ENCODE measurements at regions not wholly inside any gene's neighbourhood (a gene's known extent, or its start where the extent isn't known, plus 50 kb on each side); places are given as distances from the start of the nearest gene placed in this dataset.

GRCh38 chr6:120960761-120961160 is 373.5 kb downstream of the TBC1D32 start:
- Histone ChIP-seq H2AK5ac (ENCODE audit: low read depth, low read length) (no peak overlapping the region), H3K79me1 (ENCODE audit: low read depth, low read length) (no peaks in the 10 kb centered on the region), H3K23me2 (ENCODE audit: low read depth, low read length) (no peaks in the 10 kb centered on the region), H3K79me2 (ENCODE audit: control insufficient read depth in 1 of 2, insufficient read depth in 2 of 2, low read length in 2 of 2) (no peaks in the 10 kb centered on the region), H3K4ac (replicated peaks; ENCODE audit: insufficient read length, low read depth, low read length) (no peak overlapping the region), H3K27me3 (replicated peaks in 1 of 4; ENCODE audit: control insufficient read depth in 3 of 4, extremely low read depth in 1 of 4, insufficient read depth in 3 of 4, low read length in 3 of 4) (no peaks in the 10 kb centered on the region), H3K4me1 (replicated peaks in 1 of 4; ENCODE audit: control insufficient read depth in 3 of 4, insufficient read depth in 4 of 4, low read length in 3 of 4) (no peaks in the 10 kb centered on the region), H2BK20ac (ENCODE audit: low read length) (no peak overlapping the region), H3K27ac (ENCODE audit: low read depth, low read length) (no peak overlapping the region), H3K4me2 (ENCODE audit: insufficient read depth in 1 of 2, low read depth in 2 of 2, low read length in 2 of 2) (no peak overlapping the region), H3K9me3 (ENCODE audit: insufficient read depth in 2 of 2, low read depth in 1 of 2, low read length in 1 of 2) (no peaks in the 10 kb centered on the region), H3K23ac (ENCODE audit: insufficient read length) (no peak overlapping the region), H2BK5ac (ENCODE audit: low read depth, low read length) (no peak overlapping the region), H3K9ac (replicated peaks in 1 of 4; ENCODE audit: extremely low read depth in 1 of 4, low read depth in 3 of 4, low read length in 3 of 4) (no peak overlapping the region), H2BK12ac (ENCODE audit: low read depth, low read length) (no peak overlapping the region), H2BK15ac (ENCODE audit: low read length) (no peak overlapping the region), H2AFZ (ENCODE audit: low read length) (no peak overlapping the region), H2BK120ac (replicated peaks; ENCODE audit: low read depth, low read length) (no peak overlapping the region), H3K56ac (replicated peaks; ENCODE audit: insufficient read length, low read depth, low read length) (no peak overlapping the region), H3K14ac (ENCODE audit: insufficient read length) (no peak overlapping the region), H4K8ac (ENCODE audit: extremely low read depth, insufficient read depth, low read length) (no peak overlapping the region), H4K5ac (ENCODE audit: insufficient read length, low read depth, low read length) (no peak overlapping the region), H3K18ac (ENCODE audit: extremely low read depth, low read length) (no peak overlapping the region), H3K4me3 (ENCODE audit: extremely low read depth in 1 of 4, insufficient read depth in 2 of 4, low read depth in 3 of 4, low read length in 4 of 4) (no peak overlapping the region), H4K91ac (replicated peaks; ENCODE audit: insufficient read length, low read length) (no peak overlapping the region), H4K20me1 (replicated peaks in 1 of 2; ENCODE audit: control insufficient read depth in 1 of 2, insufficient read depth in 2 of 2, low read length in 2 of 2) (no peaks in the 10 kb centered on the region), H3K36me3 (ENCODE audit: control insufficient read depth in 2 of 4, insufficient read depth in 4 of 4, low read length in 3 of 4) (no peaks in the 10 kb centered on the region)
- DNase-seq (ENCODE audit: low read depth in 1 of 2, low spot score in 2 of 2) (no peak), FAIRE-seq (no peak)
- ChIA-PET CTCF (ENCODE audit: partially characterized antibody) (interaction anchor here (0.6 to 0.8 kb wide), 3 partner anchors 10 to 1603 kb away, joined by 3 read pairs; no protein-coding TSS in a partner anchor), POLR2A (ENCODE audit: partially characterized antibody) (no interaction called here)
- 90% methylated on average over 1 of the region's 1 CpG; no CpG with 5 or more reads in 1 of the 2 experiments for WGBS, 2 experiments (ENCODE audit: extremely low coverage in 1 of 2, insufficient coverage in 1 of 2, insufficient read length in 1 of 2, insufficient replicate concordance in 2 of 2, low coverage in 1 of 2, low lambda C conversion rate in 2 of 2, missing lambda C conversion rate in 1 of 2)
- TF ChIP-seq HDAC2 (IDR thresholded peaks at IDR 0.05; ENCODE audit: borderline replicate concordance in 1 of 2, low read depth in 2 of 2, low read length in 2 of 2) (no peak), TAF7 (optimal IDR thresholded peaks at IDR 0.05; ENCODE audit: borderline replicate concordance, low read depth, low read length) (no peak), ATF3 (IDR thresholded peaks at IDR 0.05; ENCODE audit: insufficient read depth, low read depth, low read length) (no peak), SIX5 (IDR thresholded peaks at IDR 0.05; ENCODE audit: low read depth, low read length) (no peak), GABPA (IDR thresholded peaks at IDR 0.05; ENCODE audit: borderline replicate concordance, insufficient read depth, low read length) (no peak), TEAD4 (IDR thresholded peaks at IDR 0.05; ENCODE audit: low read depth, low read length) (no peak), RXRA (IDR thresholded peaks at IDR 0.05; ENCODE audit: insufficient read depth, low read depth, low read length) (no peak), BRCA1 (IDR thresholded peaks at IDR 0.05; ENCODE audit: low read depth, low read length) (no peak), YY1 (IDR thresholded peaks at IDR 0.05; ENCODE audit: low read depth, low read length) (no peak), EZH2 (IDR thresholded peaks at IDR 0.05; ENCODE audit: low read depth, low read length, severe bottlenecking) (no peak), ATF2 (IDR thresholded peaks at IDR 0.05; ENCODE audit: low read length) (no peak), CEBPB (IDR thresholded peaks at IDR 0.05; ENCODE audit: low read depth, low read length) (no peak)
